ENCODE measurements at regions not wholly inside any gene's neighbourhood (a gene's known extent, or its start where the extent isn't known, plus 50 kb on each side); places are given as distances from the start of the nearest gene placed in this dataset.

GRCh38 chr14:50025073-50025472 lies 91.3 kb downstream of the VCPKMT start:
- Histone ChIP-seq H3K79me2 (ENCODE audit: insufficient read depth, low read length) (no peaks in the 10 kb centered on the region), H3K4me2 (ENCODE audit: low read length) (no peak overlapping the region), H3K9ac (ENCODE audit: low read length) (no peak overlapping the region), H3K27ac (ENCODE audit: low read depth, low read length, poor library complexity, severe bottlenecking) (no peak overlapping the region), H3K4me1 (ENCODE audit: insufficient read depth, low read length, severe bottlenecking) (no peaks in the 10 kb centered on the region), H3K4me3 (ENCODE audit: low read depth, low read length, poor library complexity, severe bottlenecking) (no peak overlapping the region), H4K20me1 (ENCODE audit: insufficient read depth, low read length) (no peaks in the 10 kb centered on the region), H3K9me3 (ENCODE audit: low read length) (peaks cover 15% of the 10 kb centered on the region), H3K27me3 (ENCODE audit: insufficient read depth, low read length) (peaks cover 3% of the 10 kb centered on the region; the same call in 1 of the 2 replicates), H3K36me3 (ENCODE audit: insufficient read depth, low read length) (peaks cover 4% of the 10 kb centered on the region; the same call in 1 of the 2 replicates), H3K9me2 (ENCODE audit: low read depth, low read length) (no peaks in the 10 kb centered on the region), H3F3A (ENCODE audit: insufficient read depth, low read length) (no peaks in the 10 kb centered on the region), H2AFZ (ENCODE audit: low read length) (no peak overlapping the region)
- no peak for TF ChIP-seq EZH2 (IDR thresholded peaks at IDR 0.05; ENCODE audit: borderline replicate concordance, low read length)
- TF ChIP-seq CTCF (IDR thresholded peaks at IDR 0.05; ENCODE audit: low read length) = no peak

- H3K36me3 ChIP-seq (ENCODE audit: insufficient read depth, low read length) = peaks cover 4% of the 10 kb centered on the region; the same call in 1 of the 2 replicates
- H2AFZ ChIP-seq (ENCODE audit: low read length) = no peak overlapping the region
- no peaks in the 10 kb centered on the region for H4K20me1 ChIP-seq (ENCODE audit: insufficient read depth, low read length)
- no peaks in the 10 kb centered on the region for H3K9me2 ChIP-seq (ENCODE audit: low read depth, low read length)
- H3K4me2 ChIP-seq (ENCODE audit: low read length) = no peak overlapping the region
- H3K79me2 ChIP-seq (ENCODE audit: insufficient read depth, low read length) = no peaks in the 10 kb centered on the region
- no peaks in the 10 kb centered on the region for H3F3A ChIP-seq (ENCODE audit: insufficient read depth, low read length)
- no peak overlapping the region for H3K27ac ChIP-seq (ENCODE audit: low read depth, low read length, poor library complexity, severe bottlenecking)
- no peak overlapping the region for H3K9ac ChIP-seq (ENCODE audit: low read length)
- H3K4me1 ChIP-seq (ENCODE audit: insufficient read depth, low read length, severe bottlenecking) = no peaks in the 10 kb centered on the region
- H3K9me3 ChIP-seq (ENCODE audit: low read length) = peaks cover 12% of the 10 kb centered on the region
- TF ChIP-seq EZH2 (IDR thresholded peaks at IDR 0.05; ENCODE audit: borderline replicate concordance, low read length) (no peak), CTCF (IDR thresholded peaks at IDR 0.05; ENCODE audit: low read length) (no peak)
- H3K4me3 ChIP-seq (ENCODE audit: low read depth, low read length, poor library complexity, severe bottlenecking) = no peak overlapping the region
- H3K27me3 ChIP-seq (ENCODE audit: insufficient read depth, low read length) = no peaks in the 10 kb centered on the region; the same call in 1 of the 2 replicates
These were observed 90.6 kb downstream of the VCPKMT start for GRCh38 chr14:50025776-50026175.

- H3K9ac ChIP-seq (ENCODE audit: low read length) = no peak overlapping the region
- H3K27ac ChIP-seq (ENCODE audit: low read depth, low read length, poor library complexity, severe bottlenecking) = no peak overlapping the region
- H4K20me1 ChIP-seq (ENCODE audit: insufficient read depth, low read length) = no peaks in the 10 kb centered on the region
- no peaks in the 10 kb centered on the region for H3F3A ChIP-seq (ENCODE audit: insufficient read depth, low read length)
- H3K9me2 ChIP-seq (ENCODE audit: low read depth, low read length) = no peaks in the 10 kb centered on the region
- no peaks in the 10 kb centered on the region for H3K4me1 ChIP-seq (ENCODE audit: insufficient read depth, low read length, severe bottlenecking)
- no peak overlapping the region for H3K4me3 ChIP-seq (ENCODE audit: low read depth, low read length, poor library complexity, severe bottlenecking)
- H3K9me3 ChIP-seq (ENCODE audit: low read length) = peaks cover 6% of the 10 kb centered on the region
- peaks cover 4% of the 10 kb centered on the region; the same call in 1 of the 2 replicates for H3K36me3 ChIP-seq (ENCODE audit: insufficient read depth, low read length)
- no peak overlapping the region for H2AFZ ChIP-seq (ENCODE audit: low read length)
- no peaks in the 10 kb centered on the region for H3K79me2 ChIP-seq (ENCODE audit: insufficient read depth, low read length)
- H3K27me3 ChIP-seq (ENCODE audit: insufficient read depth, low read length) = no peaks in the 10 kb centered on the region; the same call in 1 of the 2 replicates
- no peak overlapping the region for H3K4me2 ChIP-seq (ENCODE audit: low read length)
- TF ChIP-seq EZH2 (IDR thresholded peaks at IDR 0.05; ENCODE audit: borderline replicate concordance, low read length) = no peak
- no peak for TF ChIP-seq CTCF (IDR thresholded peaks at IDR 0.05; ENCODE audit: low read length)
These were observed 90.0 kb downstream of the VCPKMT start for GRCh38 chr14:50026396-50026795.
